HG02885 (cell line): ENCODE measurements at regions not wholly inside any gene's neighbourhood (a gene's known extent, or its start where the extent isn't known, plus 50 kb on each side); places are given as distances from the start of the nearest gene placed in this dataset.
"Not testable (repeated sequence)": the region's sequence is repeated elsewhere in the genome, so short reads cannot be mapped to it uniquely, and the experiment has no call there.

Source experiments
- ATAC-seq: cut with Tn5 transposase; IDR thresholded peaks from one replicate; pipeline ENCODE4 v1.9.1; 2021; ENCODE audit warnings: mild to moderate bottlenecking; ENCODE audit not compliant: unreplicated experiment, poor library complexity

DNA sequence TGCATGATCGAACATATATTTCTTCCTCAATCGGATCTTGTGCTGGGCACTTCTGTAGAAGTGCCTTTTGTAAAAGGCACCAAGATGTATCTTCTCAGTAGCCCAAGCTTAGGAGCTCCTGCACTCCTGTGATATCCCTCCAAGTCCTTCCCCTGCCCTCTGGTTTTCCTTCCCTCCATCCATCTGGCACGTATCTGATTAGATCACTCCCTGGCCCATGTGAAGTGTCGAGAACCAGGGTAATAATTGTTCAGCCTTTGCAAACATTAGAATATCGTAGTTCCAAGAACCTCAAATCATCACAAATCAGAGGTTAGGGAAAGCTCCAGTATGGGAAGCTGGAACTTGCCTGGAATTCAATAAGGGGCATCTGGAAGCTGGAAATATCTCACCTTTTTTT, 221.1 kb upstream of the AUTS2 start:
- ATAC-seq, result no peak

- no peak for ATAC-seq
Measured at GRCh38 chr7:69388452-69389137, 209.7 kb upstream of the AUTS2 start.

GRCh38 chr7:69389216-69389615, 209.1 kb upstream of the AUTS2 start:
- ATAC-seq, result no peak

- ATAC-seq, result not testable (repeated sequence)
Measured at GRCh38 chr7:69393912-69394311, 204.4 kb upstream of the AUTS2 start.

- ATAC-seq, result no peak
Measured at GRCh38 chr7:69395061-69395714, 203.1 kb upstream of the AUTS2 start.

- no peak for ATAC-seq
Measured at GRCh38 chr7:69398986-69399385, 199.3 kb upstream of the AUTS2 start.

DNA sequence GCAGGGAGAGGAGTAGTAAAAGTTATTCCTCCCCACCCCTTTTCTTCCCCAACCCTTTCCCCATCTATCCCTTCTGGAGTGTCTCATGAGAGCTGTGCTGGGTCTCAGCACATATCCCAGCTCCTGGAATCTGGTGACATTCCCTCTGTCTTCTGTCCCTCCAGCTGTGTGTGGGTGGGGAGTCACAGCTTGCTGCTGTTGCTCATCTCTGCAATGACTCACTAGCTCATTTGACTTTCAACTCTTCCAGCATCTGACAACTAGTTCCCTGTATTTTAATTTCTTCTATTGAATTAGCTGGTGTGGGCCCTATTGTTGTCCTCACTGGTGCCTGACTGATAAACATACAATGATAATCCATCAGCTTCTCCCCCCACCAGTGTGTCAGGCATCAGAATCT, 198.9 kb upstream of the AUTS2 start:
- ATAC-seq, result no peak

- ATAC-seq, result no peak
Measured at GRCh38 chr7:69402696-69403095, 195.6 kb upstream of the AUTS2 start.

DNA sequence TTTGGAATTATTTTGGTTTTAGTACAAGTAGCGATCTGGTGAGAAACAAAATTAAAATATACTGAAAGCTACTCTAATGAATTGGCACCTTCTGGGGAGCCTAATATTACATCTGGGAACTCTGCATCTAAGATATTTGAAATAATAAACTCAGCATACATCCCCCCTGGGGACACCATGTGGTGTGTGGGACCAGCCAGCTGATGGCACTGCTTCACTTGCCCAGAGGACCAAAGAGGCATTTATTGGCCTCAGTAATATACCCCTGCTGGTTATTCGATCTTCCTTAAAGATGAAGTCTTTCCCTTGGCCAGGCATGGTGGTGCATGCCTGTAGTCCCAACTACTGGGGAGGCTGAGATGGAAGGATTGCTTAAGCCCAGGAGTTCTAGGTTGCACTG, 195.1 kb upstream of the AUTS2 start:
- no peak for ATAC-seq

DNA sequence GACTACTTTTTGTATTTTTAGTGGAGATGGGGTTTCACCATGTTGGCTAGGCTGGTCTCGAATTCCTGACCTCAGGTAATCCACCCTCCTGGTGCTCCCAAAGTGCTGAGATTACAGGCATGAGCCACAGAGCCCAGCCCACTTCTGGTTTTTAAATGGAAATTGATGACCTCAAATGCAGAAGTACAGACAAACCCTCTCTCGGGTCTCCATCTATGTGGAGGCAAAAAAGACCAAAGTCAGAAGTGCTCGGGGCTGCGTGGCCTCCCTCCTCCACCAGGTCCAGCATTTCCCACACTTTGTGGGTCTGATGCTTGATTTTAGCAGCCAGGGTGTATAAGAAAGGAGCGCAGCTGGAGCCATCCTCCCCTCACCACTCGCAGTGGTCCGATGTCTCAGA, 187.3 kb upstream of the AUTS2 start:
- ATAC-seq, result no peak

GRCh38 chr7:69411466-69411865, 186.8 kb upstream of the AUTS2 start:
- ATAC-seq, result no peak

DNA sequence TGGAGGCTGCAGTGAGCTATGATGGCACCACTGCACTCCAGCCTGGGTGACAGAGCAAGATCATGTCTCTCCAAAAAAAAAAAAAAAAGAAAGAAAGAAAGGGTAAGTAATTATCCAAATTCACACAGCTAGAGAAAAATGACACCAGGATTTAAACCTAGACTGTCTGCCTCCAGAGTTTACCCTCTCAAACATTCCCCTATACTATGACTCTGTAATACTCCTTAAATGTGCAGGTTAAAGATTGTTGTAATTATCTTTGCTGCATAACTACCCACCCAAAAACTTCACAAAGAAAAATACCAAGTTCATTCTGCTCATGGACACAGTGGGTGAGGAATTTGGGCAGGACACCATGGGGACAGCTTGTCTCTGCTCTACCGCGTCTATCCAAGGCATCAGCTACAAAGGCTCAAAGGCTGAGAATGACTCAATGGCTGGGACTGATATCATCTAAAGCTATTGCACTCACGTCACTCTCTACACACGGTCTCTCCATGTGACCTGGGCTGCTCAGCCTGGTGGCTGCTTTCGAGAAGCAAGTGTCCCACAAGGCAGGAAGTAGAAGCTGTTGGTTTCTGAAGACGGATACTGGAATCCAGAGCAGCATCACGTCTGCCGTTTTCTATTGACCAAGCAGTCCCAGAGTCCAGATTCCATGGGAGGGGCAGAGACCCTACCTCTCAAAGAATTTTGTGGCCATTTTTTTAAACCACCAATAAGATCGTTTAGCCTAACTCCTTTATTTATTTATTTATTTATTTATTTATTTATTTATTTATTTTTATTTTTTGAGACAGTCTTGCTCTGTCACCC, 185.7 kb upstream of the AUTS2 start:
- ATAC-seq, result no peak

GRCh38 chr7:69414555-69414954, 183.7 kb upstream of the AUTS2 start:
- ATAC-seq, result no peak

DNA sequence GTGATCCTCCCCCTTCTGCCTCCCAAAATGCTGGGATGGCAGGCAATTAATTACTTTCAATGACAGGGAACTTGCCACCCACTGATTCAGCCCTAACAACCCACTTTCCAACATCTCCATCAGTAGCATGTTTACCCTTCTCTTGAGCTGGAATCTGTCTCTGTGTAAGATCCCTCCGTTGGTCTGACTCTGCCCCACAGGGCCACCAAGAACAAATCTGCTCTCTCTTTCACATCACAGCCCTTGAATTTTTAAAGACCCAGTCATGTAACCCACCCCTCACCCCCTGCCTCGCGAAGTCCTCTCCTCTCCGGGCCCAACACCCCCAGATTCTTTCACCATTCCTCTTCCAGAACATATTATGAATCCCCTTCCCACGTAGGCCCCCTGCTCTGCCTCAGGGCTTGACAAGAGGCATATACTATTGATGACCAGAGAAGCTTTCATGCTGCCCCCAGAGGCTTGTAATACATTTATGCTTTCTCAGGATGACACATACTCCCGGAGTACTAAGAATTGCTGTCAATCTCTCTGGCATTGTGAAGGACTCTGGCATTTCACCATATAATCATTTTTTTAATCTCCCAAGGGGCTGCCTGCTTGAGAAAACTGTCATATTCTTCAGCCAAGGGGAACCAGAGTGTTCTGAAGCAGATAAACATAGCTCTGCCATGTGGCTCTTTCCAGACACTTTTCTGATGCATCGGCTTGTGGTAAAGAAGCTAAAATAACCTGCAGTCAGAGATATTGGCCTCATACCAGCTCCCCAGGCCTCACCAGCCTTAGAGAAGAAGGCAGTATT, 179.2 kb upstream of the AUTS2 start:
- ATAC-seq, result no peak

DNA sequence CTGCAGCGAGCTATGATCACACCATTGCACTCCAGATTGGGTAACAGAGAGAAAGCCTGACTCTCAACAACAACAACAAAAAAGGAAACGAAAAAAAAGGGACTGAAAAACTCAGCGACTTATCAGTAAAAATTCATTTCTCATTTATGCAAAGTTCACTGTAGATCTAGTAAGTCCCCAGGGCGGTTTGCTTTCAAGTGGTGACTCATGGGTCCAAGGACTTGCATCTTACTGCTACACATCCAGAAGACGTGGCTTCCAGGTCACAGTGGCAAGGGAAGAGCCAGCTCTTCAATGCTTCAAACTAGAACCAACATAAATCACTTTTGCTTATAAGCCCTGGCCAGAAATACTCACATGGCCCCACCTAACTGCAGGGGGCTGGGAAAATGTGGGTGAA, 178.3 kb upstream of the AUTS2 start:
- ATAC-seq, result no peak

GRCh38 chr7:69422574-69422985, 175.7 kb upstream of the AUTS2 start:
- ATAC-seq, result no peak

DNA sequence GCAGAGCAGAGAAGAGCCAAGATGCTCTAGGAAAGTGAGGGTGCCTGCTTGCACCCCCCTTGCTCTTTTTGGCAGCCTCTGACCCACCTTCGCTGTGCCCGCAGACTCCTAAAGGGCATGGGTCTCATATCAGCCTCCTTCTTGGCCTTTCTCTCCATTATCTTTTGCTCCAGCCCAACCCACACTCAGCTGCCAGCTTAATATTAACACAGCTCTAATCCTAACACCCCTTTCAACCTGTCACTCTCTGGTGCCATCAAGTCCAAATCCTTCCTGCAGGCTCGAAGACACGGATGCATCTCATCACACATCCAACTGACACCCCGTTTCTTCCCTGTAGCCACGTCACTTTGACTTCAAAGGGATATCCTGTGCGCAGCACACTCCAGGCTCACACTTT, 171.6 kb upstream of the AUTS2 start:
- ATAC-seq, result no peak

DNA sequence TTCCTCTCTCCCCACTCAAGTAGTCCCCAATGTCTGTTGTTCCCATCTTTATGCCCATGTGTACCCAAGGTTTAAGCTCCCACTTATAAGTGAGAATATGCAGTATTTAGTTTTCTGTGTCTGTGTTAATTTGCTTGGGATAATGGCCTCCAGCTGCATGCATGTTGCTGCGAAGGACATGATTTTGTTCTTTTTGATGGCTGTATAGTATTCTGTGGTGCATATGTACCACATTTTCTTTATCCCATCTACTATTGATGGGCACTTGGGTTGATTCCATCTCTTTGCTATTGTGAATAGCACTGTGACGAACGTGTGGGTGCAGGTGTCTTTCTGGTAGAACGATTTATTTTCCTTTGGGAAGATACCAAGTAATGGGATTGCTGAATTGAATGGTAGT, 170.2 kb upstream of the AUTS2 start:
- no peak for ATAC-seq

DNA sequence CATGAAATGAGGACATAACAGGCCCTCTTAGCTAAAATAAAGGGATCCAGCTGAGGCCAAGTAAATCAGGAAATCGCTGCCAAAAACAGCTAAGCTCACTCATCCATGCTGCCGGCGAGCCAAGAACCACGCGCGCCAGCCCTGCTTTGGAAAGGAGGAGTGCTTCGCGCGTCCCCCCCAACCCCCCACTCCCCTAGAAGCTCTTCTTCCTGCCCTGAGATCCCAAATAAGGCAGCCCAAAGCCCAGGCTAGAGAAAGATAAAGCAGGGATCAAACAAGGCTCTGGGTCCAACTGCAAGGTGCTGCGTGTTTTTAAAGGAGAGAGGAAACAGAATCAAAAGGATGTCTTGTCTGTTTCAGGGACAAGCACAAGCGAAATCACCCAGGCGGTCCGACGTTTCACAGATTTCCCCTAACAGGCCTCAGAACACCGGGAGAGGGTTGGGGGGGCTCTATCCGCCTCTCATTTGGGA, 168.3 kb upstream of the AUTS2 start:
- ATAC-seq, result no peak

GRCh38 chr7:69430384-69431021, 167.8 kb upstream of the AUTS2 start:
- ATAC-seq, result no peak
